Activated naive CD4-positive, alpha-beta T cell treated with anti-CD3 and anti-CD28 coated beads, Interleukin-2, amount 10 ng/mL, durations not matched to agents 7 days and 5 days (primary cell): ENCODE measurements at regions not wholly inside any gene's neighbourhood (a gene's known extent, or its start where the extent isn't known, plus 50 kb on each side); places are given as distances from the start of the nearest gene placed in this dataset.

Source experiments
- CTCF ChIA-PET: fragments of 350-600 bp; sonication (Branson Sonifier 250); formaldehyde crosslinking; loops from one replicate; lab custom pipeline; 2021; ENCODE audit warnings: antibody characterized with exemption; lab: Charles Lee
- DNase-seq: peaks from one replicate; pipeline ENCODE4 v3.0.0-alpha.2; 2020
- H3K27ac Mint-ChIP-seq: one replicate; pipeline ENCODE4 v1.8.0; 2021; ENCODE audit warnings: mild to moderate bottlenecking, moderate library complexity, mixed read lengths
- H3K27me3 Mint-ChIP-seq: one replicate; pipeline ENCODE4 v1.8.0; 2021; ENCODE audit warnings: mild to moderate bottlenecking, mixed read lengths
- H3K36me3 Mint-ChIP-seq: one replicate; pipeline ENCODE4 v1.8.0; 2021; ENCODE audit warnings: mixed read lengths
- H3K4me1 Mint-ChIP-seq: one replicate; pipeline ENCODE4 v1.8.0; 2021; ENCODE audit warnings: mixed read lengths
- H3K4me3 Mint-ChIP-seq: one replicate; pipeline ENCODE4 v1.8.0; 2021; ENCODE audit warnings: mild to moderate bottlenecking, moderate library complexity, mixed read lengths
- H3K9me3 Mint-ChIP-seq: one replicate; pipeline ENCODE4 v1.8.0; 2021; ENCODE audit warnings: mixed read lengths

GRCh38 chr6:77403424-77403823 is 59.9 kb downstream of the HTR1B start:
- Mint-ChIP-seq H3K27me3 (no peaks in the 10 kb centered on the region), H3K27ac (no peak overlapping the region), H3K4me3 (no peak overlapping the region), H3K9me3 (peaks cover 5% of the 10 kb centered on the region), H3K36me3 (no peaks in the 10 kb centered on the region), H3K4me1 (no peaks in the 10 kb centered on the region)
- CTCF ChIA-PET: interaction anchor here (0.7 kb wide), 1 partner anchor 33 kb away, joined by 3 read pairs; no protein-coding TSS in a partner anchor
- DNase-seq: no peak

GRCh38 chr6:77401231-77401630 is 62.1 kb downstream of the HTR1B start:
- DNase-seq: no peak
- Mint-ChIP-seq H3K4me3 (no peak overlapping the region), H3K4me1 (no peaks in the 10 kb centered on the region), H3K27me3 (no peaks in the 10 kb centered on the region), H3K27ac (no peak overlapping the region), H3K9me3 (peaks cover 5% of the 10 kb centered on the region), H3K36me3 (no peaks in the 10 kb centered on the region)
- CTCF ChIA-PET: no interaction called here

GRCh38 chr6:77397561-77397960 is 65.7 kb downstream of the HTR1B start:
- Mint-ChIP-seq H3K4me1 (no peaks in the 10 kb centered on the region), H3K4me3 (no peak overlapping the region), H3K9me3 (peaks cover 2% of the 10 kb centered on the region), H3K27ac (no peak overlapping the region), H3K27me3 (no peaks in the 10 kb centered on the region), H3K36me3 (no peaks in the 10 kb centered on the region)
- CTCF ChIA-PET: no interaction called here
- no peak for DNase-seq

DNA sequence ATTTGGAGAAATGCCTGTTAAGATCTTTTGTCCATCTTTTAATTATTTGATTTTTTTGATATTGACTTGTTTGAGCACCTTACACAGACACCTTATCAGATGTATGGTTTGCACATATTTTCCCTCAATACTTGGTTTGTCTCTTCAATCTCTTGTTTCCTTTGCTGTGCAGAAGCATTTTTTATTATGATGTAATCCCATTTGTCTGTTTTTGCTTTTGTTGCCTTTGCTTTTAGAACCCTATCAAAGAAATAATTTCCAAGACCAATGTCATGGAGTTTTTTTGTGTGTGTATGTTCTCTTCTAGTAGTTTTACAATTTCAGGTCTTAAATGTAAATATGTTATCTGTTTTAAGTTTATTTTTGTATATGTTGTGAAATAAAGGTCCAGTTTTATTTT is 73.9 kb downstream of the HTR1B start:
- Mint-ChIP-seq H3K4me3 (no peak overlapping the region), H3K4me1 (no peaks in the 10 kb centered on the region), H3K27ac (no peak overlapping the region), H3K9me3 (peaks cover 3% of the 10 kb centered on the region), H3K27me3 (no peaks in the 10 kb centered on the region), H3K36me3 (no peaks in the 10 kb centered on the region)
- CTCF ChIA-PET: no interaction called here
- DNase-seq: no peak

GRCh38 chr6:77383026-77383425 is 80.3 kb downstream of the HTR1B start:
- Mint-ChIP-seq H3K9me3 (peaks cover 5% of the 10 kb centered on the region), H3K27me3 (no peaks in the 10 kb centered on the region), H3K27ac (no peak overlapping the region), H3K36me3 (no peaks in the 10 kb centered on the region), H3K4me1 (no peaks in the 10 kb centered on the region), H3K4me3 (no peak overlapping the region)
- DNase-seq: no peak
- CTCF ChIA-PET: no interaction called here

GRCh38 chr6:77373955-77374354 is 89.3 kb downstream of the HTR1B start:
- no peaks in the 10 kb centered on the region for H3K4me1 Mint-ChIP-seq

DNA sequence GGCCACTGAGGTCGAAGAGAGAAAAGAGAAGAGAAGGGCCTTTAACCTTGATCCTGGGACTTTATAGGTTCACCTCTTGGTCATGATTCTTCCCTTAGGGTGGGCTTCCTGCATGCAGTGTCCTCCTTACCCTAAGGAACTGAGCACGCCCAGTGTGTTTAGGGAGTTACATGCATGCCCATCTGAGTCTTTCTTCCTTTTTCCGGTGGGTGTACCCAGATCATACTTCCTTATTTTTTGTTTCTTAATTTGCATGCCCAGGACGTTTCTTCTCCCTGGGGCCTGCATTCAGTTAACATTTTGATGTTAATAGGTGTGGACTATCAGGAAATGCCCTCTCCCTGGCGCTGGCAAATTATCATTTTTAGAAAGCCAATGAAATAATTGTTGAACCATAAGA is 91.5 kb downstream of the HTR1B start:
- H3K36me3 Mint-ChIP-seq: no peaks in the 10 kb centered on the region
- H3K27ac Mint-ChIP-seq: no peak overlapping the region
- H3K4me3 Mint-ChIP-seq: no peak overlapping the region
- CTCF ChIA-PET: no interaction called here
- no peaks in the 10 kb centered on the region for H3K9me3 Mint-ChIP-seq
- H3K4me1 Mint-ChIP-seq: no peaks in the 10 kb centered on the region
- no peak for DNase-seq
- H3K27me3 Mint-ChIP-seq: no peaks in the 10 kb centered on the region

More at GRCh38 chr6:77373955-77374354, 89.3 kb downstream of the HTR1B start:
- Mint-ChIP-seq H3K36me3 (no peaks in the 10 kb centered on the region), H3K27me3 (no peaks in the 10 kb centered on the region), H3K9me3 (no peaks in the 10 kb centered on the region), H3K27ac (no peak overlapping the region), H3K4me3 (no peak overlapping the region)
- no peak for DNase-seq
- CTCF ChIA-PET: no interaction called here

- Mint-ChIP-seq H3K4me3 (no peak overlapping the region), H3K27ac (no peak overlapping the region), H3K4me1 (no peaks in the 10 kb centered on the region), H3K36me3 (no peaks in the 10 kb centered on the region), H3K27me3 (no peaks in the 10 kb centered on the region), H3K9me3 (peaks cover under 1% of the 10 kb centered on the region)
- no peak for DNase-seq
- CTCF ChIA-PET: no interaction called here
Observed at GRCh38 chr6:77368660-77369313, 94.5 kb downstream of the HTR1B start.

DNA sequence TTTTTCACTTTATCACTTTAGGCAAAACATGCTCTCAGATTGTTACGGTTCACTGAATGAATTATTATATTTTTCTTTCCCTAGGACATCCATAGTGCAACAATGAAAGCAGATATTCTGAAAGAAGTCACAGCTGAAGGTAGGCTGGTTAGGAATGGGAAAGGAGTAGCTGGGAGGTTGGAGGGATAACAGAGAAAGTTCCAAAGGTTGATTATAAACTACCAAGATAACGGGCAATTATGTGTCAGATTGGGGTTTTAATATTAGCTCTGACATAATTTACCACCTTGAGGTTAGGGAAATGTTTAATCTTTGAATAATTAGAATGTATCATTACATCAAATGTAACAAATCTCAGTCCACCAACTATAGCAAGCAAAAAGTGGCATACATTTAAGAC is 96.5 kb downstream of the HTR1B start:
- Mint-ChIP-seq H3K27ac (no peak overlapping the region), H3K4me3 (no peak overlapping the region), H3K36me3 (no peaks in the 10 kb centered on the region), H3K9me3 (peaks cover 4% of the 10 kb centered on the region), H3K27me3 (no peaks in the 10 kb centered on the region), H3K4me1 (no peaks in the 10 kb centered on the region)
- DNase-seq: no peak
- CTCF ChIA-PET: no interaction called here

DNA sequence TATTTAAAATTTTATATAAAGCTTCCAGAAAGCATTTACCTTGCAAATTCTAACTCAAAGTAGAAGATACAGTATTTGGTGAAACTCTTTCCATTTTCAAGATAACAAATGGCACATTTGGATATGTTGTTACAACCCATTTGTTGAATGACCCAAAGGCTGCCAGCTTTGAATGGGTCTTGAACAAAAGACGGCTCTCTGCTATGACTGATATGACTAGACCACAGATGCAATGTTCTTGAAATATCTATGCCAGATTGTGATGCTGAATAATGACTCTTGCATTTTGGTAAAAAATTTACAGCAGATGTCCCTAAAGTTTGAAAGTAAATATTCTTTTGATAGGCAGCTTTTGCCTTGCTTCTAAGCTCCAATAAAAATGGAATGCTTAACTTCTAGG is 99.6 kb downstream of the HTR1B start:
- Mint-ChIP-seq H3K27ac (no peak overlapping the region), H3K9me3 (peaks cover 6% of the 10 kb centered on the region), H3K36me3 (no peaks in the 10 kb centered on the region), H3K27me3 (no peaks in the 10 kb centered on the region), H3K4me1 (no peaks in the 10 kb centered on the region), H3K4me3 (no peak overlapping the region)
- CTCF ChIA-PET: no interaction called here
- DNase-seq: no peak

DNA sequence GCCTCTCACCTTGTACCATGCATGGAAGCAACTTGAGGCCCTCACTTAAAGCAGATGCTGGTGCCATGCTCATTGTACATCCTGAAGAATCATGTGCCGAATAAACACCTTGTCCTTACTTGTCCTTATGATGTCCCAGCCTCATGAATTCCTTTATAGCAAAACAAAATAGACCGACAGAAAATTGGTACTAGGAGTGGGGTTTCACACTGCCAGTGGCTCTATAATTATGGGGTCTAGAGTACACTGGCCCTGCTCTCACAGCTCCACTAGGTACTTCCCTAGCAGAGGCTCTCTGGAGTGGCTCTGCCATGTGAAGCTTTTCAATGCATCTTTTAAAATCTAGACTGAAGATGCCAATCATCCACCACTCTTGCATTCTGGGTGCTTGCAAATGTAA is 101.2 kb downstream of the HTR1B start:
- CTCF ChIA-PET: no interaction called here
- no peak overlapping the region for H3K4me3 Mint-ChIP-seq
- H3K27ac Mint-ChIP-seq: no peak overlapping the region
- no peaks in the 10 kb centered on the region for H3K27me3 Mint-ChIP-seq
- no peaks in the 10 kb centered on the region for H3K36me3 Mint-ChIP-seq
- no peak for DNase-seq
- peaks cover 7% of the 10 kb centered on the region for H3K9me3 Mint-ChIP-seq
- H3K4me1 Mint-ChIP-seq: no peaks in the 10 kb centered on the region

- CTCF ChIA-PET: no interaction called here
- no peaks in the 10 kb centered on the region for H3K36me3 Mint-ChIP-seq
- H3K9me3 Mint-ChIP-seq: peaks cover 7% of the 10 kb centered on the region
- H3K27me3 Mint-ChIP-seq: no peaks in the 10 kb centered on the region
- no peak overlapping the region for H3K4me3 Mint-ChIP-seq
- no peak overlapping the region for H3K27ac Mint-ChIP-seq
- no peak for DNase-seq
- no peaks in the 10 kb centered on the region for H3K4me1 Mint-ChIP-seq
Observed at GRCh38 chr6:77361018-77361417, 102.3 kb downstream of the HTR1B start.

DNA sequence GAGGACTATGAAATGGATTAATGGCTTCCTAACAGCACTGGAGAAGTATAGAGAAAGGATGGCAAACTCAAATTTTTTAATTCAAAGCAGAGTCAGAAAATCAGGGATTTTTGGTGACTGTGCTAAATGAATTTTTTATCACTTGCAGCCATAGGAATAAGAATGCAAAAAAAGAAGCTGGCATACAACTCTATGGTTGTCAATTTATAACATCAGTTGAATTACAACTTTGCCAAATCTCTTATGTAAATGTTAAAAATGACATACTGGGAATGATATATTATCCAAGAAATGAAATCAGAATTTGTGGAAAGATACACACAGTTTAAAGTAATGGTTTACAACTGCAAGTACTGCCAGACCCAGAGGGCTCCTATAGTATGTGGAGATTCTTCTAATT is 106.5 kb downstream of the HTR1B start:
- no peak overlapping the region for H3K4me3 Mint-ChIP-seq
- no peak overlapping the region for H3K27ac Mint-ChIP-seq
- H3K36me3 Mint-ChIP-seq: no peaks in the 10 kb centered on the region
- DNase-seq: no peak
- no peaks in the 10 kb centered on the region for H3K4me1 Mint-ChIP-seq
- peaks cover 3% of the 10 kb centered on the region for H3K9me3 Mint-ChIP-seq
- no peaks in the 10 kb centered on the region for H3K27me3 Mint-ChIP-seq
- CTCF ChIA-PET: no interaction called here

DNA sequence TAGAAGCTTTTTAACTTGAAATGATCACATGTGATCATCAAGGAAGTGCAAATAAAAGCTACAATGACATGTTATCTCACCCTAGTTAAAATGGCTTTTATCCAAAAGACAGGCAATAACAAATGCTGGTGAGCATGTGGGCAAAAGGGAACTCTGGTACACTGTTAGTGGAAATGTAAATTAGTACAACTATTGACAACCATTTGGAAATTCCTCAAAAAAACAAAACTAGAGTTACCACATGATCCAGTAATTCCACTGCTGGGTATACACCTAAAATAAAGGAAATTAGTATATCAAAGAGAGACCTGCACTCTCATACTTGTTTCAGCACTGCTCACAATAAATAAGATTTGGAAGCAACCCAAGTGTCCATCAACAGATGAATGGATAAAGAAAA is 108.7 kb downstream of the HTR1B start:
- no peaks in the 10 kb centered on the region for H3K27me3 Mint-ChIP-seq
- H3K27ac Mint-ChIP-seq: no peak overlapping the region
- no peak overlapping the region for H3K4me3 Mint-ChIP-seq
- H3K4me1 Mint-ChIP-seq: no peaks in the 10 kb centered on the region
- peaks cover 1% of the 10 kb centered on the region for H3K9me3 Mint-ChIP-seq
- no peaks in the 10 kb centered on the region for H3K36me3 Mint-ChIP-seq
- CTCF ChIA-PET: no interaction called here
- DNase-seq: no peak

DNA sequence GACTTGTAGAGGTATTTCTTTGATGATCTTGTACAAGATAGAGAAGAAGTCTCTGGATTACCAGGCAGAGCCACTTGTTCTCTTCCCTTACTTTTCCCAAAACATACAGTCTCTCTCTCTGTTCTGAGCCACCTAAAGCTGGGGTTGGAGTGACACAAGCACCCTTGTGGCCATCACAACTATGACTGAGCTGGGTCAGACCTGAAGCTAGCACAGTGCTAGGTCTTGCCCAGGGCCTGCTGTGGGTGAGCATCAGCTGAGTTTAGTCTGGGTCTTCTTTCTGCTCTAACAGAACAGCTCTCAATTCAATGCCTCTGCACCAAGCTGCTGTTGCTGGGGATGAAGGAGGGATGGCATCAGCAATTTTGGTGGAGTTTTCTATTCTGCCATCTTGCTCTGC is 110.2 kb downstream of the HTR1B start:
- H3K27me3 Mint-ChIP-seq: no peaks in the 10 kb centered on the region
- H3K4me3 Mint-ChIP-seq: no peak overlapping the region
- peaks cover 1% of the 10 kb centered on the region for H3K9me3 Mint-ChIP-seq
- CTCF ChIA-PET: no interaction called here
- no peak for DNase-seq
- H3K27ac Mint-ChIP-seq: no peak overlapping the region
- H3K4me1 Mint-ChIP-seq: no peaks in the 10 kb centered on the region
- no peaks in the 10 kb centered on the region for H3K36me3 Mint-ChIP-seq
